Mesodermal cell (in vitro differentiated cells): ENCODE measurements at regions not wholly inside any gene's neighbourhood (a gene's known extent, or its start where the extent isn't known, plus 50 kb on each side); places are given as distances from the start of the nearest gene placed in this dataset.
"Not testable (repeated sequence)": the region's sequence is repeated elsewhere in the genome, so short reads cannot be mapped to it uniquely, and the experiment has no call there.

Experiments
- H3K27ac ChIP-seq: 2 replicates; pipeline ENCODE4 v1.7.0; 2013; ENCODE audit warnings: mild to moderate bottlenecking, low read depth, low read length, moderate library complexity; ENCODE audit not compliant: severe bottlenecking
- H3K36me3 ChIP-seq: 2 replicates; pipeline ENCODE4 v1.7.1; 2013; ENCODE audit warnings: mild to moderate bottlenecking, low read length, moderate library complexity; ENCODE audit not compliant: control insufficient read depth, insufficient read depth
- H3K4me1 ChIP-seq: one replicate; pipeline ENCODE4 v1.7.1; 2013; ENCODE audit warnings: mild to moderate bottlenecking, low read length; ENCODE audit not compliant: insufficient read depth, control insufficient read depth, poor library complexity, severe bottlenecking
- H3K4me3 ChIP-seq: 2 replicates; pipeline ENCODE4 v1.7.0; 2013; ENCODE audit warnings: low read length, control low read depth, mild to moderate bottlenecking; ENCODE audit not compliant: insufficient read depth, poor library complexity, severe bottlenecking; ENCODE audit errors: extremely low read depth
- H3K9me3 ChIP-seq: 2 replicates; pipeline ENCODE4 v1.7.1; 2013; ENCODE audit warnings: mild to moderate bottlenecking, low read length, moderate library complexity; ENCODE audit not compliant: control insufficient read depth
- WGBS, 2 experiments: methylation state at CpG; one replicate each; pipeline ENCODE4 v1.1.5; 2013; ENCODE audit warnings: missing lambda C conversion rate in 2 of 2; ENCODE audit not compliant: insufficient coverage in 2 of 2; 5-methylcytosine and 5-hydroxymethylcytosine counted together

DNA sequence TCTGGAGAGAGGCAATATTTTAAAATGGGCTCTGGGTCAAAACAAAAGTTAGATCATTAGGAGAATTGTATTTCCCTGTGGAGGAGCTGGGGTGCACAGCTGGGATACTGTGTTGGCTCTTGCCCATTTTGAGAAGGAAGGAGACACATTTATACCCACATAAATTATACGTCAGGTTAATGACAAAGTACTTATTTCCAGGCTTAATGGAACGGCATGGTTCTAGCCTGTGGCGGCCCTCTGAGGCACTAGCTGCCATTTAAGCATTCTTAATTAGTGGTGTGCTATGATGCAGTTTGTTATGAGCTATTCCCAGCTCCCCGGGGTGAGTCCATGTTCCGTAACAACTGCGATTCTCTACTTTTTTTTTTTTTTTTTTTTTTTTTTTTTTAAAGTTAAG, 193.5 kb downstream of the SEC23IP start:
- Histone ChIP-seq H3K4me3 (no peak overlapping the region), H3K9me3 (peaks cover 4% of the 10 kb centered on the region), H3K36me3 (no peaks in the 10 kb centered on the region), H3K4me1 (no peaks in the 10 kb centered on the region), H3K27ac (no peak overlapping the region)
- WGBS, 2 experiments: 88 to 89% methylated on average over 1 to 3 of the region's 6 CpGs

- WGBS, 2 experiments: 67 to 88% methylated on average over 1 of the region's 3 CpGs
- no peak overlapping the region for H3K27ac ChIP-seq
- H3K36me3 ChIP-seq: no peaks in the 10 kb centered on the region
- peaks cover 4% of the 10 kb centered on the region for H3K9me3 ChIP-seq
- H3K4me1 ChIP-seq: no peaks in the 10 kb centered on the region
- H3K4me3 ChIP-seq: no peak overlapping the region
Measured at GRCh38 chr10:120087109-120087508, 194.6 kb downstream of the SEC23IP start.

DNA sequence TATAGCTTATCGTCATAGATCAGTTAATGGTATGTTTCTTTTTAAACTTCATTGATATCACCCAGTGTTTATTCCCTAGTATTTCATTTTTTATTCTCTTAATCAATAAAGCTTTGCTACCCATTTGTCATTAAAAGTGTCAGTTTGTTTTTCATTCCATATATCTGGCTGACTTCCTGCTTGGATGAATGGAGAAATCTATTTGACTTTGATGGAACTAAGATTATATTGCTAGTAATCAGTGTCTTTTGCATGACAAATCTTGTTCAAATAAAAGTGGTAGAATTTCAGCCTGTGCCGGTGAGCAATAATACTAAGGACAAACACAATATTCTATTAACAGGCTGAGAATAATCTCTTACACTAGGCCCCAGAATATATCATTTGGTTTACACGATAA, 203.3 kb downstream of the SEC23IP start:
- H3K27ac ChIP-seq: no peak overlapping the region
- no peak overlapping the region for H3K4me3 ChIP-seq
- WGBS, 2 experiments: 100% methylated on average over 1 of the region's 3 CpGs; no CpG with 5 or more reads in 1 of the 2 experiments
- H3K9me3 ChIP-seq: no peaks in the 10 kb centered on the region
- H3K4me1 ChIP-seq: peaks cover 23% of the 10 kb centered on the region
- H3K36me3 ChIP-seq: no peaks in the 10 kb centered on the region

DNA sequence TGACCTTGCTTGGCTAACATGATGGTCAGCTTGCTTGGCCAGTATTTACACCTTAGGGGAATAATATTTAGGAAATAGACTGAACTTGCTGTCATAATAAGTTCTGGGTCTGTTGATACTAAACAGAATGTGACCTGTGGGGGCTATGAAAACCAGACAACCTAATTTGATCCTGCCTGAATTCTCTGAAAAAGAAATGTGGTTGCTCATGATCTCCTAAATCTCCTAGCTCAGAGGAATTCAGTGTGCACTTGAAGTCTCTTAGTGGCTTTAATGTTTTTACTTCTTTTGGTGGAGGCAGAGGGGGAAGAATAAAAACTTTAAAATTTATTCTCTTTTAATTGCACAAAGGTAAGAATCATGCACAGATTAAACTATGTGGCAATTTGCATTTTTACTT, 205.2 kb downstream of the SEC23IP start:
- H3K27ac ChIP-seq: peak overlapping the region; percentile 1
- H3K4me3 ChIP-seq: no peak overlapping the region

DNA sequence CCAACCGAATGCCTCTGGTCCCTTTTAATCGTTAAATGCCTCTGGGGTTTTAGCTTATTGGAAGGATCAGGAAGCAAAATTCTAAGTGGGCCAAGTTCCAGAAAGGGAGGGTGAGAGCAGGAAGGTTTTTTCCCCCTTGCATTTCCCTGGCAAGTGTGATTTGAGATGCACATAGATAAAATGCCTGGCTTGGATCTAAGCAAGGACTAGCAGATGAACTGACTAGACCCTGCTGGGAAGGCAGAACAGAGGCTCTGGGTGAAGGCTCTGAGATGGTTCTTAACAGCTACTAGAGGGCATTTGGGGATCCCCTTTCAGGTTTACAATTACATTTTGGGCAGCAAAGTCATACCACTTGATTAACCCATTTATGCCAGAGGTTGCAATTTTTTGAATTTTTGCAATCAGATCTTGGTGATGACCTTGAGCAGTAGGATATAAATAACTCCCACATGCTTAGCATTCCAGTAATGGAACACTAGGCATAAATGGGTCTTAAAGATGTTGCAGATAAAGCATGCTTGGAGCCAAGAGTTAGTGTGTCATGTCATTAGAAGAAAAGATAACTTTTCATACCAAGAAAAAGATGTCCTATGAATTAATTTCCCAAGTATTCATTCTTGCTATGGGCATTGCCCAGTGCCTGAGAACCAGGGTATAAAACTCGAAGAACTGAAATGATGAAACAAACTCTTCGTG, 205.9 kb downstream of the SEC23IP start:
- peaks cover 23% of the 10 kb centered on the region for H3K4me1 ChIP-seq
- no peaks in the 10 kb centered on the region for H3K36me3 ChIP-seq
- peak overlapping the region; percentile 17 for H3K27ac ChIP-seq
- H3K4me3 ChIP-seq: no peak overlapping the region
- 70 to 89% methylated on average over 4 of the region's 4 CpGs for WGBS, 2 experiments
- H3K9me3 ChIP-seq: no peaks in the 10 kb centered on the region

More for the DNA sequence above, 205.2 kb downstream of the SEC23IP start:
- H3K36me3 ChIP-seq: no peaks in the 10 kb centered on the region
- no peaks in the 10 kb centered on the region for H3K9me3 ChIP-seq
- peaks cover 23% of the 10 kb centered on the region for H3K4me1 ChIP-seq

- Histone ChIP-seq H3K4me3 (no peak overlapping the region), H3K9me3 (no peaks in the 10 kb centered on the region), H3K27ac (no peak overlapping the region), H3K4me1 (peaks cover 8% of the 10 kb centered on the region), H3K36me3 (no peaks in the 10 kb centered on the region)
- WGBS, 2 experiments: 45 to 67% methylated on average over 2 to 5 of the region's 10 CpGs
Measured at GRCh38 chr10:120103738-120104560, 211.4 kb downstream of the SEC23IP start.

DNA sequence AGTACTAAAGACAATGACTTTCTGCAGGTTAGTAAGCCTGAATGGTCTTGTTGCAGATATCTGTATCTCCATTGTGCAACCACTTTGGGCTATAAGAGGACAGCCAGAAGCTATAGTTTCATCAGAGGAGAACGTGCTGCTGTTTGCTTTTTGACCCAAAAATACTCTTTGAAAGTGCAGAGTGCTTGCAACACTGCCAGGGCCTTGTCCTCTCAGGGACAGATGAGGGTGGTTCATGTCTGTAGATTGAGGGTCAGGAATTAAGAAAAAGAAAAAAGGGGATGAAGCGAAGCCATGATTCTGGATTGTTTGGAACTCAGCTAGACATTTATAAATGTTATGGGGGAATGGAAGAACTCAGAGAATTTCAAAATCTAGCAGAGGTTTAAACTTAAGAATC, 212.5 kb downstream of the SEC23IP start:
- 94% methylated on average over 2 of the region's 2 CpGs for WGBS, 2 experiments
- no peaks in the 10 kb centered on the region for H3K4me1 ChIP-seq
- H3K36me3 ChIP-seq: no peaks in the 10 kb centered on the region
- no peaks in the 10 kb centered on the region for H3K9me3 ChIP-seq
- no peak overlapping the region for H3K27ac ChIP-seq
- H3K4me3 ChIP-seq: no peak overlapping the region

DNA sequence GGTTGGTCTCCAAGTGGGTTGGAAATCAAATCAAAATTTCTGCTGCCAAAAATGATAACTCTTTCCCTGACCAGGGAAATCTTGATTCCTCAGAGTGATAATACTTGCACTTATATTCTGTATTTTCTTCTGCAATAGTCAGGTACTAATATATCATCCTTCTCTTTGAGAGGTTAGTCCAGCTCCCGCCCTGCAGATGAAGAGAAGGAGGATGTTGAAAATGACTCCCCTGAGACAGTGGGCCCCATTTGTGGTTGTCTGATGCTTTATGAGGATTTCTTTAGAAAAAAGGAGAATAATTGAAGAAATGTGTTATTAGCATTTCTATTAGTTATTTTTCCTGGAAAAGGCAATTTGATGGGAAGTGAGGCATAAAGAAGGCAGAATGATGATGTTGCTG, 213.0 kb downstream of the SEC23IP start:
- no peaks in the 10 kb centered on the region for H3K36me3 ChIP-seq
- H3K4me1 ChIP-seq: no peaks in the 10 kb centered on the region
- WGBS, 2 experiments: no CpG with 5 or more reads among the region's 1 CpG
- H3K9me3 ChIP-seq: no peaks in the 10 kb centered on the region
- H3K27ac ChIP-seq: no peak overlapping the region
- no peak overlapping the region for H3K4me3 ChIP-seq

- H3K9me3 ChIP-seq: no peaks in the 10 kb centered on the region
- WGBS, 2 experiments: 90 to 96% methylated on average over 3 of the region's 3 CpGs
Measured at GRCh38 chr10:120108916-120109315, 216.4 kb downstream of the SEC23IP start.

DNA sequence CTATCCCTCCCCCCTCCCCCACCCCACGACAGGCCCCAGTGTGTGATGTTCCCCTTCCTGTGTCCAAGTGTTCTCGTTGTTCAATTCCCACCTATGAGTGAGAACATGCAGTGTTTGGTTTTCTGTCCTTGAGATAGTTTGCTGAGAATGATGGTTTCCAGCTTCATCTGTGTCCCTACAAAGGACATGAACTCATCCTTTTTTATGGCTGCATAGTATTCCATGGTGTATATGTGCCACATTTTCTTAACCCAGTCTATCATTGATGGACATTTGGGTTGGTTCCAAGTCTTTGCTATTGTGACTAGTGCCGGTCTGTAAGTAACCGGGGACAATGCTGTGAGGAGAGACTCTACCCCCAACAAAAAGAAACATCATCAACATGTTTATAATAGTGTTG, 217.2 kb downstream of the SEC23IP start:
- no CpG with 5 or more reads among the region's 4 CpGs for WGBS, 2 experiments
- H3K36me3 ChIP-seq, H3K4me3 ChIP-seq, H3K9me3 ChIP-seq, H3K4me1 ChIP-seq, H3K27ac ChIP-seq: not testable (repeated sequence)

More at GRCh38 chr10:120108916-120109315, 216.4 kb downstream of the SEC23IP start:
- H3K4me3 ChIP-seq: no peak overlapping the region
- H3K36me3 ChIP-seq: no peaks in the 10 kb centered on the region
- no peak overlapping the region for H3K27ac ChIP-seq
- peaks cover 8% of the 10 kb centered on the region for H3K4me1 ChIP-seq

GRCh38 chr10:120110196-120110595, 217.7 kb downstream of the SEC23IP start:
- no CpG with 5 or more reads among the region's 1 CpG for WGBS, 2 experiments
- H3K4me1 ChIP-seq: peaks cover 8% of the 10 kb centered on the region
- H3K36me3 ChIP-seq: no peaks in the 10 kb centered on the region
- no peaks in the 10 kb centered on the region for H3K9me3 ChIP-seq
- no peak overlapping the region for H3K27ac ChIP-seq
- no peak overlapping the region for H3K4me3 ChIP-seq
